ENCODE measurements at regions not wholly inside any gene's neighbourhood (a gene's known extent, or its start where the extent isn't known, plus 50 kb on each side); places are given as distances from the start of the nearest gene placed in this dataset.

DNA sequence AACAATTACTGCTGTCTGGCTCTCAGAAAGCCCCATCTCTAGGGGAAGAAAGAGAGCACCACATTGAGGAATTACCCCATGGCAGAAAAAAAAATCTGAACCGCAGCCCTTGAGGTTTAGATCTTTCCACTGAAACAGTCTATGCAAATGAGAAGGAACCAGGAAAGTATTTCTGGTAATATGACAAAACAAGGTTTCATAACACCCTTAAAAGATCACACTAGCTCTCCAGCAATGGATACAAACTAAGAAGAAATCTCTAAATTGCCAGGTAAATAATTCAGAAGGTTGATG lies 427.1 kb downstream of the PRELID2 start:
- ChIA-PET POLR2A (ENCODE audit: unreplicated experiment) (no interaction called here), CTCF (no interaction called here)
- Histone ChIP-seq H2BK20ac (ENCODE audit: low read depth, low read length) (no peak overlapping the region), H4K91ac (ENCODE audit: insufficient read depth, low read depth, low read length) (no peak overlapping the region), H3K9ac (ENCODE audit: low read depth, low read length) (no peak overlapping the region), H2AK9ac (replicated peaks; ENCODE audit: low read depth, low read length, poor library complexity) (no peak overlapping the region), H3K14ac (replicated peaks; ENCODE audit: low read depth, low read length) (no peak overlapping the region), H3K36me3 (ENCODE audit: control insufficient read depth, insufficient read depth, low read length) (no peaks in the 10 kb centered on the region), H3K23ac (ENCODE audit: low read depth, low read length) (no peak overlapping the region), H4K8ac (ENCODE audit: low read depth in 2 of 2, low read length in 2 of 2) (no peak overlapping the region), H3K4me3 (ENCODE audit: insufficient read depth, low read depth, low read length) (no peak overlapping the region), H2BK15ac (ENCODE audit: low read depth, low read length) (no peak overlapping the region), H3K27me3 (ENCODE audit: control insufficient read depth, insufficient read depth, low read length) (no peaks in the 10 kb centered on the region), H3K9me3 (ENCODE audit: control insufficient read depth, insufficient read depth, low read length) (peaks cover 21% of the 10 kb centered on the region), H3K56ac (ENCODE audit: extremely low read depth, insufficient read depth, low read length) (no peak overlapping the region), H2BK120ac (ENCODE audit: low read depth, low read length) (no peak overlapping the region), H3K4me1 (ENCODE audit: control insufficient read depth, insufficient read depth, low read length) (no peaks in the 10 kb centered on the region), H3K4ac (ENCODE audit: low read depth, low read length) (no peak overlapping the region), H4K5ac (ENCODE audit: low read depth, low read length) (no peak overlapping the region), H2BK5ac (ENCODE audit: low read depth, low read length, poor library complexity, severe bottlenecking) (no peak overlapping the region), H3K18ac (ENCODE audit: low read depth, low read length) (no peak overlapping the region), H2AK5ac (ENCODE audit: low read depth, low read length) (no peak overlapping the region), H3K4me2 (ENCODE audit: low read depth, low read length) (no peak overlapping the region), H4K20me1 (ENCODE audit: insufficient read depth, low read length) (no peaks in the 10 kb centered on the region), H3K27ac (ENCODE audit: insufficient read depth, low read length) (no peak overlapping the region), H2AFZ (replicated peaks; ENCODE audit: low read length, poor library complexity) (no peak overlapping the region), H3K79me1 (ENCODE audit: low read depth in 1 of 2, low read length in 2 of 2) (no peaks in the 10 kb centered on the region), H3K9me1 (ENCODE audit: insufficient read depth, low read length) (no peaks in the 10 kb centered on the region)
- no TSS peak for BruUV-seq (replicated peaks)
- TF ChIP-seq USF2 (IDR thresholded peaks at IDR 0.05; ENCODE audit: low read depth, low read length) (no peak), MXI1 (IDR thresholded peaks at IDR 0.05; ENCODE audit: borderline replicate concordance, low read depth, low read length) (no peak), BHLHE40 (IDR thresholded peaks at IDR 0.05; ENCODE audit: low read depth, low read length) (no peak), RAD21 (IDR thresholded peaks at IDR 0.05; ENCODE audit: low read length) (no peak)
- intact Hi-C loops (cut with micrococcal nuclease), result no loop called here
- no peak for DNase-seq
- WGBS, 2 experiments (ENCODE audit: extremely low coverage in 2 of 2, insufficient read length in 1 of 2), result no CpG with 5 or more reads among the region's 1 CpG
- ATAC-seq (ENCODE audit: low read depth), result no peak
- in situ Hi-C loops (cut with MboI; ENCODE audit: low sequenced_read_pairs), result no loop called here
- dilution Hi-C loops (cut with HindIII; ENCODE audit: low sequenced_read_pairs, unreplicated experiment), result no loop called here

All from IMR-90 (cell line).